NT2/D1 (cell line): ENCODE measurements at regions not wholly inside any gene's neighbourhood (a gene's known extent, or its start where the extent isn't known, plus 50 kb on each side); places are given as distances from the start of the nearest gene placed in this dataset.

ENCODE experiments used
- DNase-seq: peaks from one replicate; pipeline ENCODE4 v3.0.0-alpha.2; 2011; ENCODE audit warnings: low read depth, low spot score
- H3K27me3 ChIP-seq: 2 replicates; pipeline ENCODE4 v1.6.0; 2011; ENCODE audit warnings: mild to moderate bottlenecking; ENCODE audit not compliant: insufficient read length, insufficient read depth
- H3K36me3 ChIP-seq: 2 replicates; pipeline ENCODE4 v1.6.1; 2011; ENCODE audit warnings: mild to moderate bottlenecking, low read length, mixed read lengths; ENCODE audit not compliant: insufficient read depth, insufficient read length
- H3K4me1 ChIP-seq: 2 replicates; pipeline ENCODE4 v1.5.1; 2011; ENCODE audit not compliant: insufficient read depth, insufficient read length
- H3K4me3 ChIP-seq: 2 replicates; pipeline ENCODE4 v1.5.1; 2011; ENCODE audit warnings: low read depth; ENCODE audit not compliant: insufficient read length
- H3K9ac ChIP-seq: 2 replicates; pipeline ENCODE4 v1.6.0; 2011; ENCODE audit warnings: low read depth; ENCODE audit not compliant: insufficient read length
- H3K9me3 ChIP-seq: 2 replicates; pipeline ENCODE4 v1.5.1; 2011; ENCODE audit warnings: mild to moderate bottlenecking, low read length; ENCODE audit not compliant: insufficient read depth
- SUZ12 ChIP-seq: IDR thresholded peaks from 2 replicates; pipeline ENCODE4 v1.6.1; 2011; ENCODE audit not compliant: insufficient read length, insufficient read depth; ENCODE audit errors: extremely low read depth
- YY1 ChIP-seq: IDR thresholded peaks from 2 replicates; pipeline ENCODE4 v1.6.1; 2011; ENCODE audit not compliant: insufficient read length, insufficient read depth
- ZNF274 ChIP-seq: IDR thresholded peaks from 2 replicates; pipeline ENCODE4 v1.6.1; 2011; ENCODE audit warnings: mild to moderate bottlenecking, low read depth, low read length

- H3K4me3 ChIP-seq: no peak overlapping the region
- TF ChIP-seq YY1: no peak
- no peak for TF ChIP-seq SUZ12
- no peak for TF ChIP-seq ZNF274
- no peaks in the 10 kb centered on the region for H3K36me3 ChIP-seq
- no peaks in the 10 kb centered on the region for H3K4me1 ChIP-seq
- H3K9me3 ChIP-seq: no peaks in the 10 kb centered on the region
- no peaks in the 10 kb centered on the region for H3K27me3 ChIP-seq
- no peak for DNase-seq
- H3K9ac ChIP-seq: no peak overlapping the region
Observed at GRCh38 chr7:115682507-115682906, 348.1 kb downstream of the TFEC start.

GRCh38 chr7:115680921-115681320 is 349.6 kb downstream of the TFEC start:
- Histone ChIP-seq H3K9me3 (no peaks in the 10 kb centered on the region), H3K36me3 (no peaks in the 10 kb centered on the region), H3K4me3 (no peak overlapping the region), H3K4me1 (no peaks in the 10 kb centered on the region), H3K9ac (no peak overlapping the region), H3K27me3 (no peaks in the 10 kb centered on the region)
- no peak for DNase-seq
- TF ChIP-seq ZNF274: no peak
- no peak for TF ChIP-seq SUZ12
- TF ChIP-seq YY1: no peak

- H3K27me3 ChIP-seq: no peaks in the 10 kb centered on the region
- no peaks in the 10 kb centered on the region for H3K36me3 ChIP-seq
- no peaks in the 10 kb centered on the region for H3K4me1 ChIP-seq
- H3K9ac ChIP-seq: no peak overlapping the region
- no peak overlapping the region for H3K4me3 ChIP-seq
- no peak for TF ChIP-seq YY1
- TF ChIP-seq SUZ12: no peak
- no peak for TF ChIP-seq ZNF274
- peak; percentile 57 for DNase-seq
- H3K9me3 ChIP-seq: no peaks in the 10 kb centered on the region
Observed at GRCh38 chr7:115679976-115680375, 350.6 kb downstream of the TFEC start.

- no peaks in the 10 kb centered on the region for H3K27me3 ChIP-seq
- no peak for DNase-seq
- H3K4me1 ChIP-seq: no peaks in the 10 kb centered on the region
- H3K9me3 ChIP-seq: no peaks in the 10 kb centered on the region
- no peaks in the 10 kb centered on the region for H3K36me3 ChIP-seq
- TF ChIP-seq ZNF274 (no peak), SUZ12 (no peak), YY1 (no peak)
- no peak overlapping the region for H3K9ac ChIP-seq
- no peak overlapping the region for H3K4me3 ChIP-seq
Observed at GRCh38 chr7:115679423-115679822, 351.1 kb downstream of the TFEC start.

- no peak overlapping the region for H3K9ac ChIP-seq
- no peaks in the 10 kb centered on the region for H3K9me3 ChIP-seq
- TF ChIP-seq YY1 (no peak), ZNF274 (no peak), SUZ12 (no peak)
- no peaks in the 10 kb centered on the region for H3K27me3 ChIP-seq
- no peak overlapping the region for H3K4me3 ChIP-seq
- no peaks in the 10 kb centered on the region for H3K36me3 ChIP-seq
- DNase-seq: no peak
- H3K4me1 ChIP-seq: no peaks in the 10 kb centered on the region
Observed at GRCh38 chr7:115678086-115678982, 352.2 kb downstream of the TFEC start.

GRCh38 chr7:115676707-115677106 is 353.9 kb downstream of the TFEC start:
- Histone ChIP-seq H3K9me3 (no peaks in the 10 kb centered on the region), H3K27me3 (no peaks in the 10 kb centered on the region), H3K4me1 (no peaks in the 10 kb centered on the region), H3K4me3 (no peak overlapping the region), H3K9ac (no peak overlapping the region), H3K36me3 (no peaks in the 10 kb centered on the region)
- TF ChIP-seq YY1: no peak
- TF ChIP-seq SUZ12: no peak
- TF ChIP-seq ZNF274: no peak
- no peak for DNase-seq

- no peak for TF ChIP-seq ZNF274
- no peak for TF ChIP-seq YY1
- TF ChIP-seq SUZ12: no peak
- DNase-seq: no peak
- Histone ChIP-seq H3K27me3 (no peaks in the 10 kb centered on the region), H3K9ac (no peak overlapping the region), H3K4me1 (no peaks in the 10 kb centered on the region), H3K36me3 (no peaks in the 10 kb centered on the region), H3K4me3 (no peak overlapping the region), H3K9me3 (no peaks in the 10 kb centered on the region)
Observed at GRCh38 chr7:115676080-115676479, 354.5 kb downstream of the TFEC start.

- TF ChIP-seq SUZ12 (no peak), YY1 (no peak), ZNF274 (no peak)
- no peak overlapping the region for H3K4me3 ChIP-seq
Observed at GRCh38 chr7:115674467-115675024, 356.0 kb downstream of the TFEC start.

More at GRCh38 chr7:115674467-115675024, 356.0 kb downstream of the TFEC start:
- Histone ChIP-seq H3K36me3 (no peaks in the 10 kb centered on the region), H3K9me3 (no peaks in the 10 kb centered on the region), H3K9ac (no peak overlapping the region), H3K27me3 (no peaks in the 10 kb centered on the region), H3K4me1 (no peaks in the 10 kb centered on the region)
- DNase-seq: no peak
